Kidney tubule cell (primary cell): ENCODE measurements at regions not wholly inside any gene's neighbourhood (a gene's known extent, or its start where the extent isn't known, plus 50 kb on each side); places are given as distances from the start of the nearest gene placed in this dataset.
"Not testable (repeated sequence)": the region's sequence is repeated elsewhere in the genome, so short reads cannot be mapped to it uniquely, and the experiment has no call there.

ENCODE experiments used
- DNase-seq: peaks from one replicate; pipeline ENCODE4 v3.0.0-alpha.2; 2018; ENCODE audit warnings: low spot score

DNA sequence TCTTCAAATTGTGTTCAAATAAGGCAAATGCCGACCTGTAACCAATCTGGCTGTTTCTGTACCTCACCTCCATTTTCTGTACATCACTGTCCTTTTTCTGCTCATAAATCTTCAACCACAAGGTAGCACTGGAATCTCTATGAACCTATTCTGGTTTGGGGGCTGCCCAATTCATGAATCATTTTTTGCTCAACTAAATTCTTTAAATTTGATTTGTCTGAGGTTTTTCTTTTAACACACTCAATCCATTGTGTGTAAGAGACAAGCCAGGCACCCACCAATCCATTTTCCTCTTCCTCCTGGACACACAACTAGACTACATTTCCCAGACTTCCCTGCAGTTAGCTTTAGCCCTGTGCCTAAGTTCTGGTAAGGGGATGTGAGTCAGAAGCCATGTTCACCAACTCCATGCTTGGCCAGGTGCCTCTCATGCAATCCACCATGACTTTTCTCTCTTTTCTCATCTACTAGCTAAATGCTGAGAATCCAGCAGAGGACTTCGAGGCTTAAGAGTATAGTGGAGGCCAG lies 193.2 kb upstream of the KLF3 start:
- peak; percentile 40 for DNase-seq

DNA sequence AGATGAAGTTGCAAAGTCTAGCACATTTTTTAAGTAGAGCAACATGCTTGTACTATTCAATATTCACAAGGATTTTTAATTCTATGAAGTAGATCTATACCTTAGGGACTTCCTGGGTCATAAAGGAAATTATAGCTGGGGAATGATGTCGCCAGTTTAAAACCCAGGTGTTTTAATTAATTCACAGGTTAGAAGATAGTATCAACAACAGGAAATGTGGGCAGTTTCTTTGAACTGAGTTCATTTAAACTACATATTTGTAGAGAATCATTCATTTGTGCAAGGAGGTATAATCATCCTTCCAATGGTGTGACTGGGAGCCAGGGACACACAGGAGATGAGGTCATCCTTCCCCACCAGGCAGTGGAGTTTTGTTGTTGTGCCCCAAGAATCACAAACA lies 181.3 kb upstream of the KLF3 start:
- peak; percentile 47 for DNase-seq

DNA sequence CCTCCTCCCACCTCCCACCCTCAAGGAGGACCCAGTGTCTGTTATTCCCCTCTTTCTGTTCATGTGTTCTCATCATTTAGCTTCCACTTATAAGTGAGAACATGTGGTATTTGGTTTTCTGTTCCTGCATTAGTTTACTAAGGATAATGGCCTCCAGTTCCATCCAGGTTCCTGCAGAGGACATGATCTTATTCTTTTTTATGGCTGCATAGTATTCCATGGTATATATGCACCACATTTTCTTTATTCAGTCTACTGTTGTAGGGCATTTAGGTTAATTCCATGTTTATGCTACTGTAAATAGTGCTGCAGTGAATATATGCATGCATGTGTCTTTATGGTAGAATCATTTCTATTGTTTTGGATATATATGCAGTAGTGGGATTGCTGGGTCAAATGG lies 180.4 kb upstream of the KLF3 start:
- DNase-seq = not testable (repeated sequence)

DNA sequence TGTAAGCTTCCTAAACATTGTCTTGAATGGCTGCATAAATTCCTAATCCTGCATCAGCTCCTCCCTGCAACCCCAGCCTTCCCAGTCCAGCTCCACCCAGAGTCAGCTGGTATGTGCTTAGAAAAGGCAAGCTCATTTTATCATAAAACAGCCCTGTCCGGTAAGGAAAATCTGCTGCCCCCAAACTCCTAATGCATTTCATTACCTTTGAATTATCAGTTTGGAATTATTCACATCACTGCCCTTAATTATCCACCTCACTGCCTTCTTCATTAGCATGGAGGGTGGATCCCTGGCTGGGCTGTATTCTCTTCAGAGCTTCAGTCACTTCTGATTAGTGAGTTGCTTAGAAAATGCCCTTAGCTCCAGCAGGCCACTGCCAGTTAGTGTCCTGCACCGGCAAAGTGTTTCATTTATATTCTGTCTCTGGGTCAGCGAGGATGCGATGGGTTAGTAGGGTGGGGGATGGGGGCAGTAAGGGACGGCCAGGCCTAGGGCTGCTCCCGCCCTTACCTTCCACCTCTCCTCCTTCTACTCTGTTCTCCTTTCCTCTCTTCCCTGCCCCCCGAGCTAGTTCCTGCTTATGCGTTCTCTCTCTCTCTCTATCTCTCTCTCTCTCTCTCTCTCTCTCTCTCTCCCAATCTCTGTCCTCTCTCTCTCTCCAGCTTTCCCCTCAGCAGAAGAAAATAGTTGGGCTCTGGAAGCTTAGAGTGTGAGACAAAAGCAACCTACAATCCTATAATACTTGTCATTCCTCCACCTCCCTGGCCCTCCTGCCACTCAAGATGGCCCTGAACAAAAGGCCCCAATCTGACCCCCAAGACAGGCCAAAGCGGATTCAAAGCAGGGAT lies 174.8 kb upstream of the KLF3 start:
- no peak for DNase-seq

DNA sequence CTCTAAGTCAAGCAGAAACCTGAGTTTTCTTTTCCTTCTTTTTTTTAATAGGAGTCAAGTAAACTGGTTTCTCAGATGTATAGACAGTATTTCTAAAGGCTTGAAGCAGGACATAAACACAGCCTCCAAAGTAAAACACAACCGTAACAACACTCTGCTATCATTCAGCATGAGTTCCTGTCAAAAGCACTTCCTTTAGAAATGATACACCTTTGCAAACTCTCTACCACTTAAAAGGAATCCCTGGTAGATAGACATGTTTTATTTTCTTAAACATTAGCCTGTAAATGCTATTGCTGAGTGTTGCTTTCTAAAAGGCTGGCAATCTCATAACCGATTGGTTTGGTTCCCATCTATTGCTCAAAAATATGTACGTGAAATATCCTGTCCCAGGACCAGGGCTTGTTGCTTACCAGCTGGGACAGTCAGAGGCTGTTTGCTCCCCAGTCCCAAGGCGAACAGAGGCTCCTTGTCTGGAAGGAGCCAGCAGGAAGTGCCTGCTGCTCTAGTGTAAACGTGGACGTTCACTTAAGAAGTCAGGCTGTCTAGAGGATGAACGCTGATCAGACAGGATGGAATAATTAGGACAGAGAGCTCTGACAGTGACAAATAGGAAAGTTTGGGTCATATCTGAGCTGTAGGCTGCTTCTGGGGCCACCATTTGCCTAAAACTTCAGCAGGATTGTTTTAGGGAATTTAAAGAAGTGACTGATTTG lies 173.9 kb upstream of the KLF3 start:
- peak; percentile 16 for DNase-seq

DNA sequence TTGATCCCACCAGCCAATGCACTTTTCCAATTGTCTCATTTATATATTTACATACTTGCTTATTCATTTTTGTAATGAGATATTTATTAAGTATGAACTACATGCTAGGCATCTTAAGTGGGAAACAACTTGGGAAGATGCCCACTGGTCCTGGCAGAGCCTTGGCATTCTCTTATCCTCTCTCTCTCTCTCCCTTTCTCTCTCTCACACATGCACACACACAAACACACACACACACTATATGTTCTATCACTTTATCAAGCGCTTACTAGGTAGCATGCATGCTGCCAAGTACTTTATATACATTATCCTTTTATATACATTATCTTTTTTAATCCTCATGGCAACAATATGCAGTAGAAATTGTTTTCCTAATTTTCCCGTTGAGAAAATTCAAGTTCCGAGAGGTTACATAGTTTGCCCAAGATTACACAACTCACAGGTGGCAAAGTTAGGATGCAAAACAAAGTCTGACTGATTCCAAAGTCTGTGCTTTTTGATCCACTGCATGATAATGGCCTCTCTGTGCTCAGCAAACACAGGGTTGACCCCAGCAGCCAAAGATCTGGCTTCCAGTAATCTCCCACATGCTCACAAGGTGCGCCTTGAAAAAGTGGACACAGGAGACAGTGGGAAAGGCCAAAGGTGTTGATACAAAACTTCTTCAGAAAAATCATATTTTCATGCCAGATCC lies 173.1 kb upstream of the KLF3 start:
- DNase-seq = no peak

DNA sequence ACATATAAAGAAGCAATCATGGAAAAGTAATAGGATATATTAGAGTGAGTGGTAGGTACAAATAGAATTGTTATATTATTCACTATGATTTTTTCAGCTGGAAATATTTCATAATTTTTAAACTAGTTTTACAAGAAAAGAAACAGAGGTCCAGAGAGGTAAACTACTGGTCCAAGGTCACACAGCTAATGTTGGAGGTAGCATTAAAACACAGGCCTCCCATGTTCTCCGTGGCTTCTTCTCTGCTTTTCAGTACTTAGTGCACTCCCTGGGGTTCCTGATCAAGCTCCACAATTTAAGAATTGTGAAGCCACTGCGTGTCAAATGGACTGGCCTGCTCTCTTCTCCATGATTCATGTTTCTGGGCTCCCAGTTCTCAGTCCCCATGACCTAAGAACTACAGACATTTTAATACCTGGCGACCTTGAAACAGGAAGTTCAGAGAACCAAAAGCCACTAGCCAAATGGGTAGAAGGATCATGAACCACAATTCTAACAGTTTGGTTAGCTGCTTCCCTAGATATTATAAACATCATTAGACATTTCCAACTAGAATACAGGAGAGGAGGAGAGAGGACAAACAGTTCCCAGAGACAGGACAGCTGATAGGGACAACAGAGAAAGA lies 172.0 kb upstream of the KLF3 start:
- DNase-seq = peak; percentile 5

DNA sequence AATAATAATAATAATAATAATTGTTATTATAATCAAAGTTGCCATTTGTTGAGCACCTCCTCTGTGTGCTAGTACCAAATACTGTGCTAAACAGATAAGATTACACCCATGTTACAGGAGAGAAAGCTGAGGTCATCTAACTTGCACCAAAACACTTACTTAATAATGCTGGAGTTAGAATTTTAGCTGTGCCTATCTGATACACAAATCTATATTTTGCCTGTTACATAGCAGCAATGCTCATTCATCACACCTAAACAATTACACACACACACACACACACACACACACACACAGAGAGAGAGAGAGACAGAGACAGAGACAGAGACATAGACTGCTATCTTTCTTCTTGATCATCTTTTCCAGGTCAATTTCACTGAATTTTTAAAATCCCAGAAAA lies 170.9 kb upstream of the KLF3 start:
- DNase-seq = no peak

DNA sequence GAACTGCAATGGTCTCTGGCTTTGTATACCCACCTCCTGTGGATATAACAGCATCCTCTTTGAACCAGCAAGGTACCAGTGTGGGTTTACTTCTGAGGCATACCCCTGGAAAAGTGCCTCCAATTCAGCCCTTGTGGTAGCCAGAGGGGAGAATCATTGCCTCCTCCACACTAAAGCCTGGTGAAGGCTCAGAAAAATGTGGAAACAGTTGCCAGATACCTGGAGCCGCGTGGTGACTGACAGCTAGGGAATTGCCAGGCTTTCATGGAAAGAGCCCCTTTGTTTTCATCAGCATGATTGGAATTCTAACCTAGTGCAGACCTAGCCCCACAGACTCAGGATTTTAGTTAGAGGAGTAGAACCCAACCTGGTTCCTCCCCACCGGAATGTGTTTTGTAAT lies 168.6 kb upstream of the KLF3 start:
- DNase-seq = no peak

DNA sequence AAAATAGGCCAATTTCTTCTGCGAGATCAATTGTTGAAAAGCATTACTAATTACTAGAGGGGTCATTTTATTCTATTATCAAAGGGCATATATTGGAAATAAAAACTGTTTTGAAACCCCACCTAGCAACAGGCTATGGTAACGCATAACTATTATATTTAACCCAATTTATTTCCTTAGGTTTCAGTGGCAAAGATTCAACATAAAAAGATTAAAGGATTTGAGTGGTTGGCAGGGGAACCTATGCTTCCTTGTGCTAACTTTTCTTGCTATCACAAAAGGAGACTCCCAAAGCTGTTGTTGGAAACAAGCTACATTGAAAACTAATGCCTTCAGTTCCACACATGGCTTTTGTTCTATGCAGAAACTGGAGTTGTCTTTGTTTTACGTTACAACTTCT lies 166.9 kb upstream of the KLF3 start:
- no peak for DNase-seq

DNA sequence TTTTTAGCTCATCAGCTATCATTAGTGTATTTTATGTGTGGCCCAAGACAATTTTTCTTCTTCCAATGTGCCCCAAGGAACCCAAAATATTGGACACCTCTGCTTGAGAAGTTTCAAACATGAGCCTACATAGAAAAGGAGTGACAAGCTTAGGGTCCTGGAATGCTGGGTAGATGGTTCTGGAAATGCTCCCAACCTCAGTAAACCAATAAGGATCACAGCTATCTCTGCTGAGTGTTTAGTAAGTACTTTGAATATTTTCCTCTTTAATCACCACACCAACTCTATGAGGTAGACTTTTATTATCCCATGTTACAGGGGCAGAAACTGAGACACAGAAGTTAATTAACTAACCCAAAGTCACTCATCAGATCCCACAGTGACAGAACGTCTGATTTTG lies 164.9 kb upstream of the KLF3 start:
- peak; percentile 20 for DNase-seq

DNA sequence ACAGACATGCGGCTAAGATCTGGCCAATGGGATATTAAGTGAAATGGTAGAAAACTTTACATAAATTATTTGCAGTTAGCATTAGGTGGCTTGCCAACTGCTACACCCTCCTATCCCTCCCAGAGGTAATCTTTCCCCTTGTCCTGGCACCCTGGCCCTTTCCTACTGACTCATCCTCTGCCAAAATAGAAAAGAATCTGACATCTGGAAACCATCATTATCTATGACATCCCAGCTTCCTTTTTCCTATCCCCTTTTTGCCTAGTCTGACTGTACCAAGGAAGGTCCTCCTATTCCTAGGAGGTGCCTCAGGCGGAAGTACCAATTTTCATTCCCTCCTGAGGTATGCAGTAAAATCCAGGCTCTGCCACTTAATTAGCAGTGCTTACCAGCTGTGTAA lies 163.6 kb upstream of the KLF3 start:
- DNase-seq = no peak

DNA sequence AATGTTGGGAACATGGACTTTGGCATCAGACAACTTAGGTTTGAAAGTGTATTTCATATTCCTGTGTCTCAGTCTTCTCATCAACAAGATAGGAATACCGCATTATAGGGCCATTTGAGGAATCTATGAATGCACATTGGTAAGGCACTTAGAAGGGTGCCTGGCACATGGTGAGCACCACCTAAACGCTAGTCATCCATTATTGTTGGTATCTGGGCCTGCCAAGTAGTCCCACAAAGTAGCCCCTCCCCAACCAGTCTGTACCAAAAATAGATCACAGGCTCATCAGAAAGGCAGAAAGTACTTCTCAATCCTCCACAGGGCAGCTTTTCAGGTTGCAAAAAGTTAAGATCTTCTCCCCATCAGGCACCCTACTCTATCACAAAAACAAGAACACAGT lies 162.3 kb upstream of the KLF3 start:
- no peak for DNase-seq

DNA sequence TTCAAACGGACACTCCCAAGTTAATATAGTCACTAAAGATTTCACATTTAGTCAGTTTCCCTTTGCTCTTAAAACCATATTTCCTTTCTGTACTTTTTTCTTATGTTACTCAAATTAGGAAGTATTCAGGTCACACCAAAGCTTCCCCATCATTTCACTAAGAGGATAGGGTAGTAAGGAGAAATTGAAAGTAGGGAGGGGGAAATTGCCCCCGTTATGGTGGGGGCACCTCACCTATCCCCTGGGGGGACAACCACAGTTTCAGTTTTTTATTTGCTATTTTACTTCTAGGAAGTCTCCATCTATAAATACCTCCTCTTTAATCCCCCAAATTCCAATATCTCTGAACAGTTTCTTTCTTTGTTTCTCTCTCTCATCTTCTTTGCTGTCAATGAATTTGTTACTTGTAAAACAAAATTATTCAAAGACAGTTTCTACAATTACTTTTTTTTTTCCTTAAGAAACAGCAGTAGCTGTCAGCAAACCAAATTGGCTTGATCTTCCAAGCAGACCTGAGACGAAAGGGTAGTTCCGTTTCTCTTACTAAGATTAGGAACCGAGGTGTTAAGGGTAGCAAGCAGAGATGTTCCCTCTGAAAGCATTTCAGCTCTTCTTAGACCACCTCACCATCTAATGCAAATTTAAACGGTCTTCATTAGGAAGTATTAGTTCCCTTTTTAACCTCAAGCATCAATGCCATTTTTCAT lies 160.2 kb upstream of the KLF3 start:
- DNase-seq = no peak

DNA sequence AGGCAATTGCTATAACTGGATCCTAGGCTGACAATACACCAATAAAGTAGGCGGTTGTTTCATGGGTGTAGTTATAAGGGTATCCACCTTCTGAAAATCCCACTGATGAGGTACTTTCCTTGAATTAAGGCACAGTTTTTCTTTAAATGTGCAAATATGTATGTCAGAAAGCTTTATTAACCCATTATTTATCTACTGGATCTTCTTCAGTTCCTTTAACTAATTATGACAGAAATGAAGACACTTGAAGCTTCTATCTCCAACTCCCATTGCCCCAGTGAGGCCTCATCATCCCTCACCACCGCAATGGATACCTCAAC lies 159.6 kb upstream of the KLF3 start:
- no peak for DNase-seq

DNA sequence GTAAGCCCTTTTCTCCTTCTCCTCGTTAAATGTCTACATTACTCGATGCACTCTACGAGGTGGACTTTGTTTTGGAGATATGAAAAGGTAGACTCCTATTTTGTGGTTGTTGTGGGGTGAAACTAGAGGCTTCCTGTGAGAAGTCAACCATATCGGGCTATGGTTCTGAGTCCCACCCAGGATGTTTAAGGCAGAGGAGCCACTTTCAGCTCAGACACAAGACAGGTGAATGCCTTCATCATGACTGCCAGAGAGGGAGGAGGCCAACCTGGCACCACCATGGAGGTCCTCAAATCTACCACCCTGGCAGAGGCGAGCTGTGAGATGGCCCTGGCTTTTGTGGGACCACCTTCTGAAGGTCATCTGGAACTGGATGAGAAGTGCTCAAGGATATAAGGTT lies 154.4 kb upstream of the KLF3 start:
- no peak for DNase-seq

DNA sequence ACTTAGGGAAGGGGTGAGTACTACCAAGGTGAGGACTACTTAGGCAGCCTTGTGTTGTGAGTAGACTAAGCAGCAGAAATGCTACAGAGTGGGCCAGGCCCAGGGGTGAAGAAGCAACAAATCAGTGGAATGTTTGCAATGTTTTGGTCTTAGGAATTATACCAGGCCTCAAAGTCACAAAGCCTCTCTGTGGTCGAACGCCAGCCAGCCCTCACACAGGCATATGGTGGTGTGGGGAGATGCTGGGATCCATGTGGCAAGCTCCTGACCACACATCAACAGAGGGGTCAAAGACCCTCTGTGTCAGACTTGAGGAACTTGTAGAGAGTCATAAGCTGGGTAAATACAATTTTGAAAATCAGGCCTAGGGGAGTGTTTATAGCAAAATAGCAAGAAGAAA lies 153.8 kb upstream of the KLF3 start:
- DNase-seq = no peak

DNA sequence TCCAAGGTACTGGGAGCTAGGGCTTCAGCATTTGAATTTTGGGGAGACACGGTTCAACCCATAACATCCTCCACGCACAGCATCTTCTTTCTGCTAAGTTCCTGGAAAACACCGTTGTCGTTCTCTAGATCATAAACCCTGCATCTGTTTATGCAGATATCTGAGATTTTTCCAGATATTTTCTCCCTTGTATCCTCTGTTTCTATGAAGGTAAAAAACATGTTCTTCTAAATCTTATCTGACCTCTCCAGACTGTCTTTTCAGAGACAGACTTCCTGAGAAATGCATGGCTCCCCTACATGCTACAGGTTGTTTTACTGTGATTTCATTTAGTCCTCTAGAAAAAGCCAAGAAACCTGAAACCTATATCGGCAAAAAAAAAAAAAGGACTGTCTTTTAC lies 152.3 kb upstream of the KLF3 start:
- no peak for DNase-seq

DNA sequence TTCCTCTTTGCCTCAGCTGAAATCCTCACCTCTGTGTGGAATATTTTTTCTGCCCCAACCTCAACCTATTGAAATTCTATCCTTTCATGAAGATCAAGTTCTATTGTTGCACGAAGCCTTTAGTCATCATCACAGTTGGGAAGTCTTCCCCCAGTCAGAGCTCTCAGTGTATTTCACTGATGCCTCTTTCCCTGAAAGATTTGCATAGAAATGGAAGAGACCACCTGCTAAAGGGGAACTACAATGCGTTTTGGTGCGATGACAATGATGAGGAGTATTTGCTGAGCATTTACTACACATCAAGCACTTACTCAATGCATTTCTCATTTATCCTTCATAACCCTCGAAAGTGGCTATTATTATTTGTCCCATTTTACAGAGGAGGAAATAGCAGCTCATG lies 151.2 kb upstream of the KLF3 start:
- no peak for DNase-seq

DNA sequence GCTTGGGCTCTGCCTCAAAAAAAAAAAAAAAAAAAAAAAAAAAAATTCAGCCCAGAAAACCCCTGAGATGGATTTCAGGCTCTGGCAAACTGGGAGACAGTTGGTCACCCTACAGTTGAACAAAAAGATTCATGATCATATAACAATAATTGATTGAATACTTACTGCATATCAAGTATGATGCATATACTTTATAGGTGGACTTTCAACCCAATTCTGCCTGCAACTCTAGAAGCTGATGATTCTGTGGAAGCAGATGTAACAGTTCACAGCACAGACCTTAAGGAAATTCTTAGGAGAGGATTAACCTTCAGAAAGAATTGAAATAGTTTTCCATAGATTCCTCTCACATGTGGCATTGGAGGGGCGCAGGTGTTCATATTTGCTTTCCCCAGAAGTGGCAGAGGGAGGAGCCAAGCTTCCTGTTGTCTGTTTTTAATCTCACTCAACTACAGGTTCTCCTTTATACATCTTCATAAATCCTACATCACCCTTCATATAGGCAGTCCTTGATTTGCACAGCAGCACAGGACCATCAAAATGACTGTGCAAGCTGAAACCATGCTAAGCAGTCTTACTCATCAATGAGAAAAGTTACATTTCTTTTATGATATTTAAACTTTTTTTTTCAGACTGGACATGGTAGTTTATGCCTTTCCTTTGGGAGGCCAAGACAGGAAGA lies 149.4 kb upstream of the KLF3 start:
- no peak for DNase-seq

DNA sequence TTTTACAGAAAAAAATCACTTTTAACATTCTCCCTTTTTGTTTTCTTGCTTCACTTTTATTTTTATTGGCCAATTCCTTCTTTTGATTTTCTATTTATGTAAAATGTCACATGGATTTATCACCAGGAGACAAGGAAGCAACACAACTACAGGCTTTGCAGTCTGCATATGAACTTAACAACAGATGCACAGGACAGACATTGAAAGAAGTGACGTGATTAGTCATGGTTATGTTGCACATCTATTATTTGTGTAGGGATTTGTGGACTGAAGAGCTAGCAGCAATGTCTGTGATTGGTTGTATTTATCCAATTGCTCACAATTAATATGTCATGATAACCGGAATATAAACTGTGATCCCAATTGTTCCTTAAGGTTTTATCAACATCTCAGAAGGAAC lies 147.8 kb upstream of the KLF3 start:
- DNase-seq = no peak
